HepG2 (cell line): ENCODE measurements at regions not wholly inside any gene's neighbourhood (a gene's known extent, or its start where the extent isn't known, plus 50 kb on each side); places are given as distances from the start of the nearest gene placed in this dataset.

Source experiments
- ATAC-seq: fragments of 200-7000 bp; cut with Tn5 transposase; 3 replicates; pipeline ENCODE4 v1.9.1; 2020; ENCODE audit warnings: mild to moderate bottlenecking, moderate library complexity
- BruUV-seq: library from RNA; stranded (reverse); fragments of 400-500 nt; replicated peaks from 2 replicates; lab custom pipeline; 2021; lab: Mats Ljungman, UMichigan
- CTCF ChIA-PET: fragments of 300-600 bp; formaldehyde crosslinking; extraction: SDS; loops from one replicate; lab custom pipeline; 2021; ENCODE audit warnings: low total read pairs, inconsistent platforms, low intra/inter-chr PET ratio; lab: Yijun Ruan, JAX
- POLR2A ChIA-PET: fragments of 350-600 bp; sonication (Branson Sonifier 250); formaldehyde crosslinking; loops from one replicate; lab custom pipeline; 2020; ENCODE audit warnings: antibody characterized with exemption, inconsistent platforms; lab: Yijun Ruan, JAX
- DNase-seq: peaks from one replicate; pipeline ENCODE4 v3.0.0-alpha.2; 2015; ENCODE audit warnings: low spot score
- FAIRE-seq: peaks from 3 replicates; lab custom pipeline; 2011; peaks lifted over from hg19 to GRCh38; lab: Jason Lieb, UNC
- H2AFZ ChIP-seq: one replicate; pipeline ENCODE4 v1.6.1; 2011; ENCODE audit warnings: low read length, inconsistent platforms
- H3K27ac ChIP-seq: fragments of 300-600 bp; 3 replicates; pipeline ENCODE4 v1.8.0; 2011; ENCODE audit warnings: mixed run types, mild to moderate bottlenecking, mixed read lengths, low read length, inconsistent platforms; ENCODE audit not compliant: insufficient read depth; ENCODE audit errors: extremely low read length
- H3K27me3 ChIP-seq, 2 experiments: fragments of 200-600 bp in 1 of 2; 2 replicates in 1 of 2; 3 replicates in 1 of 2; pipeline versions ENCODE4 v1.6.0 to v1.8.0; 2011; ENCODE audit warnings: low read length in 2 of 2, mild to moderate bottlenecking in 2 of 2, moderate library complexity in 2 of 2, inconsistent platforms in 1 of 2; ENCODE audit not compliant: insufficient read depth in 2 of 2, control insufficient read depth in 1 of 2
- H3K36me3 ChIP-seq, 2 experiments: fragments of 200-600 bp in 1 of 2; replicated peaks in 1 of 2; 2 replicates in 1 of 2; 3 replicates in 1 of 2; pipeline versions ENCODE4 v1.5.1 to v1.8.0; 2011; ENCODE audit warnings: low read length in 2 of 2, inconsistent platforms in 1 of 2; ENCODE audit not compliant: insufficient read depth in 2 of 2, control insufficient read depth in 1 of 2
- H3K4me1 ChIP-seq: 2 replicates; pipeline ENCODE4 v1.5.1; 2012; ENCODE audit warnings: low read length, inconsistent platforms; ENCODE audit not compliant: insufficient read depth
- H3K4me2 ChIP-seq: 2 replicates; pipeline ENCODE4 v1.6.0; 2011; ENCODE audit warnings: low read depth, low read length, inconsistent platforms
- H3K4me3 ChIP-seq, 3 experiments: fragments of 200-600 bp in 1 of 3; sonication (generic), shearing (Covaris generic) in 1 of 3; replicated peaks in 1 of 3; 2 replicates each; pipeline ENCODE4 v1.5.1; 2011 to 2016; ENCODE audit warnings: low read length in 3 of 3, inconsistent platforms in 2 of 3, low read depth in 2 of 3, mild to moderate bottlenecking in 2 of 3, control low read depth in 1 of 3, mixed read lengths in 1 of 3; ENCODE audit not compliant: insufficient read depth in 1 of 3
- H3K79me2 ChIP-seq: one replicate; pipeline ENCODE4 v1.6.1; 2011; ENCODE audit warnings: low read length, inconsistent platforms; ENCODE audit not compliant: insufficient read depth
- H3K9ac ChIP-seq: 2 replicates; pipeline ENCODE4 v1.6.0; 2011; ENCODE audit warnings: mild to moderate bottlenecking, low read depth, low read length, inconsistent platforms; ENCODE audit not compliant: insufficient read depth
- H3K9me3 ChIP-seq: 2 replicates; pipeline ENCODE4 v1.5.1; 2012; ENCODE audit warnings: mild to moderate bottlenecking, low read length
- H4K20me1 ChIP-seq: 2 replicates; pipeline ENCODE4 v1.6.0; 2011; ENCODE audit warnings: inconsistent platforms, mild to moderate bottlenecking, low read length, moderate library complexity; ENCODE audit not compliant: insufficient read depth
- CTCF ChIP-seq: sonication (generic); formaldehyde crosslinking; IDR thresholded peaks from 2 replicates; pipeline ENCODE4 v1.5.0; 2020; ENCODE audit warnings: mild to moderate bottlenecking, missing genetic modification reagents, moderate library complexity
- ISX ChIP-seq: sonication (generic); formaldehyde crosslinking; conservative IDR thresholded peaks from 2 replicates; pipeline ENCODE4 v1.5.0; 2020; ENCODE audit warnings: missing genetic modification reagents
- PRPF4 ChIP-seq: fragments of 200-400 bp; formaldehyde crosslinking; IDR thresholded peaks from 2 replicates; pipeline ENCODE4 v1.6.1; 2016; ENCODE audit warnings: low read length, low read depth; ENCODE audit not compliant: poor library complexity, severe bottlenecking
- SIN3A ChIP-seq: IDR thresholded peaks from 2 replicates; pipeline ENCODE4 v1.6.1; 2011; ENCODE audit warnings: low read depth, mild to moderate bottlenecking, control low read depth, low read length, borderline replicate concordance
- SNRNP70 ChIP-seq: fragments of 200-400 bp; formaldehyde crosslinking; IDR thresholded peaks from 2 replicates; pipeline ENCODE4 v1.6.1; 2017; ENCODE audit warnings: mild to moderate bottlenecking, low read depth, low read length, moderate library complexity
- STAG1 ChIP-seq: sonication (generic); formaldehyde crosslinking; IDR thresholded peaks from 2 replicates; pipeline ENCODE4 v1.4.0; 2020; ENCODE audit warnings: missing genetic modification reagents
- TSC22D2 ChIP-seq: sonication (generic); formaldehyde crosslinking; IDR thresholded peaks from 2 replicates; pipeline ENCODE4 v1.5.1; 2020; ENCODE audit warnings: missing genetic modification reagents, mild to moderate bottlenecking, borderline replicate concordance
- ZBTB3 ChIP-seq: sonication (generic); formaldehyde crosslinking; IDR thresholded peaks from 2 replicates; pipeline ENCODE4 v1.4.0; 2020; ENCODE audit warnings: low read depth, mild to moderate bottlenecking, moderate library complexity, missing genetic modification reagents, borderline replicate concordance
- ZNF143 ChIP-seq: sonication (generic); formaldehyde crosslinking; IDR thresholded peaks from 2 replicates; pipeline ENCODE4 v1.4.0; 2020; ENCODE audit warnings: missing genetic modification reagents
- ZNF276 ChIP-seq: sonication (generic); formaldehyde crosslinking; IDR thresholded peaks from 2 replicates; pipeline ENCODE4 v1.4.0; 2020; ENCODE audit warnings: mild to moderate bottlenecking, low read depth, missing genetic modification reagents
- ZNF564 ChIP-seq: sonication (generic); formaldehyde crosslinking; IDR thresholded peaks from 2 replicates; pipeline ENCODE4 v1.8.1; 2023; ENCODE audit warnings: mild to moderate bottlenecking, missing genetic modification reagents
- ZNF761 ChIP-seq: sonication (generic); formaldehyde crosslinking; conservative IDR thresholded peaks from 2 replicates; pipeline ENCODE4 v1.4.0; 2020; ENCODE audit warnings: mild to moderate bottlenecking, missing genetic modification reagents
- WGBS: methylation state at CpG from one replicate; pipeline ENCODE4 v1.1.6; 2017; ENCODE audit warnings: low lambda C conversion rate; 5-methylcytosine and 5-hydroxymethylcytosine counted together
- in situ Hi-C: cut with HindIII; loops from 2 replicates; pipeline ENCODE4 v1.10.0; 2017; ENCODE audit warnings: low pct_unique_long_range_greater_than_20kb; ENCODE audit not compliant: extremely low pct_ligation_motif_present
- intact Hi-C: fragments of 100-400 bp; cut with micrococcal nuclease; formaldehyde crosslinking; loops from one replicate; pipeline ENCODE4 v1.10.0; 2022; ENCODE audit not compliant: unreplicated experiment
- TF ChIP-seq, protein P1 (sequence below): IDR thresholded peaks from 2 replicates; pipeline ENCODE4 v1.6.1; 2016; ENCODE audit warnings: low read depth, missing genetic modification reagents, missing compliant biosample characterization

DNA sequence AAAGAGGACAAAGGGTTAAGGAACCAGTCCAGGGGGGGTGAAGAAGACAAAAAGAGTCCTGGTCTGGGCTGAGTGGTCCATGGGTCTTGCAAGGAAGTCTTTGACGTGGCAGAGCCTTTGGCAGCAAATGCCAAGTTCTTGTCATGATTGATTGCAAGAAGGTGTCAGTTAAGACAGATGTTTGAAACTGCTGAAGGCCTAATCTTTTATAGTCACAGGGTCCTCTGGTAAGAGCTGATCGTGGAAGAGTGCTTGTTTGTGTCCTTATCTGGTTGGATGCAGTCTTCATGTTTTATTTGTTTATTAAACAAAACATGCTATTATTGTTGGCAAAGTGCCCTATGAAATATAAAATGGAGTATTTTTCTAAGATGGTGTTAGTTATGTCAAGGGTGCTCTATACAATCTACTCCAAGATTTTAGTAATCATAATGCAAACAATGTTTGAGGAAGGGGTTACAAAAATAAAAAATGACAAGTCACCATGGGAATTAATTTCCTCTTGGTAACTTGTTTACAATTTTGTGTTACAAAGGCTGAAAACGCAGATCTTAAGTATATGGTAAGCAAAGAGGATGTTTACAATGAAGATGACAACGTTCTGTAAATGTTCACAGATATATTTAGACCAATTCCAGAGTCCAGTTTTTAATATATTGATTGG lies 85.9 kb downstream of the MAGED4 start (continued):
- TF ChIP-seq ZNF276 (no peak), ZNF564 (no peak)
- TF ChIP-seq, protein P1, sequence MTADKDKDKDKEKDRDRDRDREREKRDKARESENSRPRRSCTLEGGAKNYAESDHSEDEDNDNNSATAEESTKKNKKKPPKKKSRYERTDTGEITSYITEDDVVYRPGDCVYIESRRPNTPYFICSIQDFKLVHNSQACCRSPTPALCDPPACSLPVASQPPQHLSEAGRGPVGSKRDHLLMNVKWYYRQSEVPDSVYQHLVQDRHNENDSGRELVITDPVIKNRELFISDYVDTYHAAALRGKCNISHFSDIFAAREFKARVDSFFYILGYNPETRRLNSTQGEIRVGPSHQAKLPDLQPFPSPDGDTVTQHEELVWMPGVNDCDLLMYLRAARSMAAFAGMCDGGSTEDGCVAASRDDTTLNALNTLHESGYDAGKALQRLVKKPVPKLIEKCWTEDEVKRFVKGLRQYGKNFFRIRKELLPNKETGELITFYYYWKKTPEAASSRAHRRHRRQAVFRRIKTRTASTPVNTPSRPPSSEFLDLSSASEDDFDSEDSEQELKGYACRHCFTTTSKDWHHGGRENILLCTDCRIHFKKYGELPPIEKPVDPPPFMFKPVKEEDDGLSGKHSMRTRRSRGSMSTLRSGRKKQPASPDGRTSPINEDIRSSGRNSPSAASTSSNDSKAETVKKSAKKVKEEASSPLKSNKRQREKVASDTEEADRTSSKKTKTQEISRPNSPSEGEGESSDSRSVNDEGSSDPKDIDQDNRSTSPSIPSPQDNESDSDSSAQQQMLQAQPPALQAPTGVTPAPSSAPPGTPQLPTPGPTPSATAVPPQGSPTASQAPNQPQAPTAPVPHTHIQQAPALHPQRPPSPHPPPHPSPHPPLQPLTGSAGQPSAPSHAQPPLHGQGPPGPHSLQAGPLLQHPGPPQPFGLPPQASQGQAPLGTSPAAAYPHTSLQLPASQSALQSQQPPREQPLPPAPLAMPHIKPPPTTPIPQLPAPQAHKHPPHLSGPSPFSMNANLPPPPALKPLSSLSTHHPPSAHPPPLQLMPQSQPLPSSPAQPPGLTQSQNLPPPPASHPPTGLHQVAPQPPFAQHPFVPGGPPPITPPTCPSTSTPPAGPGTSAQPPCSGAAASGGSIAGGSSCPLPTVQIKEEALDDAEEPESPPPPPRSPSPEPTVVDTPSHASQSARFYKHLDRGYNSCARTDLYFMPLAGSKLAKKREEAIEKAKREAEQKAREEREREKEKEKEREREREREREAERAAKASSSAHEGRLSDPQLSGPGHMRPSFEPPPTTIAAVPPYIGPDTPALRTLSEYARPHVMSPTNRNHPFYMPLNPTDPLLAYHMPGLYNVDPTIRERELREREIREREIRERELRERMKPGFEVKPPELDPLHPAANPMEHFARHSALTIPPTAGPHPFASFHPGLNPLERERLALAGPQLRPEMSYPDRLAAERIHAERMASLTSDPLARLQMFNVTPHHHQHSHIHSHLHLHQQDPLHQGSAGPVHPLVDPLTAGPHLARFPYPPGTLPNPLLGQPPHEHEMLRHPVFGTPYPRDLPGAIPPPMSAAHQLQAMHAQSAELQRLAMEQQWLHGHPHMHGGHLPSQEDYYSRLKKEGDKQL, result no peak

DNA sequence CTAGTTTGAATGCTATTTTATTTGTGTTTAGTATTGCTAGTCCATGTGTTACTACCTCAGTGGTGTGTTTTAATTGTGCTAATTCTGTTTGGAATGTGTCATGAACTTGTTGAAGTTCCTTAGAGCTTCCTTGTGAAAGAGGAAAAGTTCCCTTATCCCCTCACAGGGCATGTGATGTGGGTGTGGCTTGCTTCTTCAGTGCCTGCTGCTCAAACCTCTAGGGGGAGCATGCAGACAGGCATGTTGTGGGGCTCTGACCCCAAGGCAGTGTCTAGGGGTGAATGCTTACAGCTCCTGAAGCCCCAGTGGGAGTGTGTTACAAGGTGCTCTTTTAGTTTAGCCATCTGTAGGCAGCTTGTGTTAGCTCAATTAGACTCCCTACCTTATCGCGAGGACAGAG lies 86.5 kb downstream of the MAGED4 start:
- intact Hi-C loops (no loop called here), in situ Hi-C loops (no loop called here)
- POLR2A ChIA-PET, result no interaction called here
- no peaks in the 10 kb centered on the region for H3K79me2 ChIP-seq
- peak; percentile 37 for FAIRE-seq
- H3K4me2 ChIP-seq, result no peak overlapping the region
- no peak overlapping the region for H3K9ac ChIP-seq
- H3K36me3 ChIP-seq, result no peaks in the 10 kb centered on the region
- H3K27ac ChIP-seq, result no peak overlapping the region
- no peaks in the 10 kb centered on the region for H4K20me1 ChIP-seq
- no peaks in the 10 kb centered on the region for H3K9me3 ChIP-seq
- BruUV-seq, result no TSS peak
- H2AFZ ChIP-seq, result no peak overlapping the region
- no peak for ATAC-seq
- WGBS, result 0% methylated on average over 2 of the region's 2 CpGs
- no peak for DNase-seq
- no peaks in the 10 kb centered on the region for H3K27me3 ChIP-seq
- CTCF ChIA-PET, result no interaction called here
- H3K4me1 ChIP-seq, result no peaks in the 10 kb centered on the region
- H3K4me3 ChIP-seq, result no peak overlapping the region
- no peak for TF ChIP-seq PRPF4
- peak; percentile 36; the same call in 1 of the 2 replicates for TF ChIP-seq CTCF (CRISPR knock-in tag)
- TF ChIP-seq ZNF761, result no peak
- TF ChIP-seq SIN3A, result no peak
- TF ChIP-seq ZBTB3, result no peak
- no peak for TF ChIP-seq SNRNP70
- 0 out of 2 replicates have a peak, but pooled peaks have one; percentile 7 for TF ChIP-seq STAG1 (CRISPR knock-in tag)
- TF ChIP-seq ISX (CRISPR knock-in tag), result no peak
- no peak for TF ChIP-seq ZNF143 (CRISPR knock-in tag)
- no peak for TF ChIP-seq TSC22D2 (CRISPR knock-in tag)
